HEK293 (cell line): ENCODE measurements at regions not wholly inside any gene's neighbourhood (a gene's known extent, or its start where the extent isn't known, plus 50 kb on each side); places are given as distances from the start of the nearest gene placed in this dataset.

Source experiments
- CTCF ChIA-PET: fragments of 350-600 bp; formaldehyde crosslinking; extraction: SDS; loops from one replicate; lab custom pipeline; 2021; ENCODE audit warnings: antibody characterized with exemption; lab: Yijun Ruan, JAX
- POLR2A ChIA-PET: fragments of 300-600 bp; formaldehyde crosslinking; extraction: SDS; loops from one replicate; lab custom pipeline; 2020; ENCODE audit warnings: antibody characterized with exemption, inconsistent platforms; lab: Yijun Ruan, JAX
- H3K27ac ChIP-seq: fragments of 200-500 bp; sonication (Bioruptor generic); 2 replicates; pipeline ENCODE4 v1.5.1; 2014; ENCODE audit warnings: low read depth, low read length, control low read depth, inconsistent platforms; ENCODE audit errors: extremely low read depth
- H3K36me3 ChIP-seq, 2 experiments: fragments of 200-500 bp in 1 of 2; sonication (Bioruptor generic) in 1 of 2; 1 replicate in 1 of 2; 2 replicates in 1 of 2; pipeline ENCODE4 v1.5.1; 2014 to 2017; ENCODE audit warnings: inconsistent platforms in 2 of 2, low read length in 2 of 2; ENCODE audit not compliant: control insufficient read depth in 2 of 2, insufficient read depth in 1 of 2
- H3K4me1 ChIP-seq: fragments of 200-500 bp; sonication (Bioruptor generic); 2 replicates; pipeline ENCODE4 v1.5.1; 2014; ENCODE audit warnings: mild to moderate bottlenecking, low read length, inconsistent platforms; ENCODE audit not compliant: control insufficient read depth, insufficient read depth
- H3K4me3 ChIP-seq: 2 replicates; pipeline ENCODE4 v1.5.1; 2011; ENCODE audit warnings: low read depth, mild to moderate bottlenecking, control low read depth, low read length, moderate library complexity
- H3K9me3 ChIP-seq: fragments of 200-500 bp; sonication (Bioruptor generic); 2 replicates; pipeline ENCODE4 v1.5.1; 2014; ENCODE audit warnings: low read depth, low read length, inconsistent platforms; ENCODE audit not compliant: control insufficient read depth, insufficient read depth
- HOXD13 ChIP-seq: sonication (generic); formaldehyde crosslinking; IDR thresholded peaks from 2 replicates; pipeline ENCODE4 v1.8.0; 2022; ENCODE audit warnings: missing genetic modification reagents, borderline replicate concordance
- KLF1 ChIP-seq: fragments of 450-650 bp; formaldehyde crosslinking; IDR thresholded peaks from 2 replicates; pipeline ENCODE4 v1.5.1; 2016; ENCODE audit warnings: missing biosample characterization, missing genetic modification characterization
- MYNN ChIP-seq: fragments of 450-650 bp; formaldehyde crosslinking; IDR thresholded peaks from 2 replicates; pipeline ENCODE4 v1.5.1; 2016; ENCODE audit warnings: missing biosample characterization, missing genetic modification characterization, borderline replicate concordance
- PRDM1 ChIP-seq: fragments of 450-650 bp; formaldehyde crosslinking; IDR thresholded peaks from 2 replicates; pipeline ENCODE4; 2016; ENCODE audit warnings: missing biosample characterization, missing genetic modification characterization
- SCRT1 ChIP-seq: fragments of 450-650 bp; formaldehyde crosslinking; IDR thresholded peaks from 2 replicates; pipeline ENCODE4 v1.5.1; 2016; ENCODE audit warnings: missing biosample characterization, missing genetic modification characterization, borderline replicate concordance
- ZBTB17 ChIP-seq: fragments of 450-650 bp; formaldehyde crosslinking; IDR thresholded peaks from 2 replicates; pipeline ENCODE4 v1.5.1; 2016; ENCODE audit warnings: missing biosample characterization, missing genetic modification characterization
- ZNF138 ChIP-seq: fragments of 450-650 bp; formaldehyde crosslinking; IDR thresholded peaks from 2 replicates; pipeline ENCODE4 v1.5.1; 2016; ENCODE audit warnings: missing biosample characterization, missing genetic modification characterization, borderline replicate concordance
- ZNF202 ChIP-seq: fragments of 450-650 bp; formaldehyde crosslinking; IDR thresholded peaks from 2 replicates; pipeline ENCODE4 v1.5.1; 2016; ENCODE audit warnings: missing biosample characterization, missing genetic modification characterization, borderline replicate concordance
- ZNF548 ChIP-seq: fragments of 450-650 bp; formaldehyde crosslinking; IDR thresholded peaks from 2 replicates; pipeline ENCODE4 v1.5.1; 2016; ENCODE audit warnings: missing biosample characterization, missing genetic modification characterization
- ZNF558 ChIP-seq: fragments of 450-650 bp; formaldehyde crosslinking; IDR thresholded peaks from 2 replicates; pipeline ENCODE4 v1.5.1; 2016; ENCODE audit warnings: missing biosample characterization, missing genetic modification characterization
- ZNF660 ChIP-seq: fragments of 450-650 bp; IDR thresholded peaks from 2 replicates; pipeline ENCODE4 v1.5.1; 2018; ENCODE audit warnings: missing biosample characterization, mild to moderate bottlenecking, missing genetic modification characterization
- ZNF792 ChIP-seq: fragments of 450-650 bp; formaldehyde crosslinking; IDR thresholded peaks from 2 replicates; pipeline ENCODE4 v1.5.1; 2016; ENCODE audit warnings: missing biosample characterization, missing genetic modification characterization
- ZSCAN16 ChIP-seq: fragments of 450-650 bp; formaldehyde crosslinking; IDR thresholded peaks from 2 replicates; pipeline ENCODE4 v1.5.1; 2016; ENCODE audit warnings: missing biosample characterization, missing genetic modification characterization
- TF ChIP-seq, protein P1 (sequence below): fragments of 450-650 bp; formaldehyde crosslinking; IDR thresholded peaks from 2 replicates; pipeline ENCODE4 v1.5.1; 2016; ENCODE audit warnings: missing biosample characterization, missing genetic modification characterization
- TF ChIP-seq, protein P2 (sequence below): fragments of 450-650 bp; formaldehyde crosslinking; IDR thresholded peaks from 2 replicates; pipeline ENCODE4 v1.5.1; 2016; ENCODE audit warnings: missing biosample characterization, missing genetic modification characterization
- TF ChIP-seq, protein P3 (sequence below): fragments of 450-650 bp; formaldehyde crosslinking; IDR thresholded peaks from 2 replicates; pipeline ENCODE4 v1.5.1; 2017; ENCODE audit warnings: missing biosample characterization, missing genetic modification characterization
- TF ChIP-seq, protein P4 (sequence below): fragments of 450-650 bp; formaldehyde crosslinking; IDR thresholded peaks from 2 replicates; pipeline ENCODE4 v1.5.1; 2017; ENCODE audit warnings: missing biosample characterization, missing genetic modification characterization
- TF ChIP-seq, protein P5 (sequence below): fragments of 450-650 bp; formaldehyde crosslinking; IDR thresholded peaks from 2 replicates; pipeline ENCODE4 v1.5.1; 2016; ENCODE audit warnings: missing biosample characterization, missing genetic modification characterization
- TF ChIP-seq, protein P6 (sequence below): fragments of 450-650 bp; formaldehyde crosslinking; optimal IDR thresholded peaks from 2 replicates; pipeline ENCODE3; 2016; ENCODE audit warnings: missing biosample characterization, mild to moderate bottlenecking, missing genetic modification characterization

DNA sequence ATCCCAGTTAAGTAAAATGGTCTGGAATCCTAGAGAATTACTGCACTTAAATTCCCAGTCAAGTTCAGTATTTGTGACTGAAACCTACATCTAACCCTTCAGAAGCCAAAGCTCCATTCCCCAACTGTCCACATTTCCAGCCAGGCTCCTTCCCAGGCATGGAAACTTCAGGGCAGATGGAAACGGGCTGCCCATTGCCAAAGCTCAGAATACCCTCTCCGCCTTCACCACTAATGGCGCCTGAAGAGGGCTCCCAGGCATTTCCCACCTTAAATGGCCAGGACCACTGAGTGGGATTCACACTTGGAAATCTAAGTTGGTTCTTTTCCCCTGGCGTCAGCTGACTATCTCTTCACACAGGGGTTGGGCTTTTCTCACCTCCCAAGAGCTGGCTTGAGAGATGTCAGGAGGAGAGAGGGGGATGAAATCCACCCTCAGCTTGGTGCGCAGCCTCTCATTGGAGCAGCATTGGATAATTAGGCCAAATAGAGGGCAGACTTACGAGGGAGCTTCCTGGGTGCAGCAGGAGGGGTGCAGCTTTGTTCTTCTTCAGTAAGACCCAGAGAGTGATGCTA lies 82.9 kb downstream of the ANKRD60 start (continued):
- TF ChIP-seq, protein P1, sequence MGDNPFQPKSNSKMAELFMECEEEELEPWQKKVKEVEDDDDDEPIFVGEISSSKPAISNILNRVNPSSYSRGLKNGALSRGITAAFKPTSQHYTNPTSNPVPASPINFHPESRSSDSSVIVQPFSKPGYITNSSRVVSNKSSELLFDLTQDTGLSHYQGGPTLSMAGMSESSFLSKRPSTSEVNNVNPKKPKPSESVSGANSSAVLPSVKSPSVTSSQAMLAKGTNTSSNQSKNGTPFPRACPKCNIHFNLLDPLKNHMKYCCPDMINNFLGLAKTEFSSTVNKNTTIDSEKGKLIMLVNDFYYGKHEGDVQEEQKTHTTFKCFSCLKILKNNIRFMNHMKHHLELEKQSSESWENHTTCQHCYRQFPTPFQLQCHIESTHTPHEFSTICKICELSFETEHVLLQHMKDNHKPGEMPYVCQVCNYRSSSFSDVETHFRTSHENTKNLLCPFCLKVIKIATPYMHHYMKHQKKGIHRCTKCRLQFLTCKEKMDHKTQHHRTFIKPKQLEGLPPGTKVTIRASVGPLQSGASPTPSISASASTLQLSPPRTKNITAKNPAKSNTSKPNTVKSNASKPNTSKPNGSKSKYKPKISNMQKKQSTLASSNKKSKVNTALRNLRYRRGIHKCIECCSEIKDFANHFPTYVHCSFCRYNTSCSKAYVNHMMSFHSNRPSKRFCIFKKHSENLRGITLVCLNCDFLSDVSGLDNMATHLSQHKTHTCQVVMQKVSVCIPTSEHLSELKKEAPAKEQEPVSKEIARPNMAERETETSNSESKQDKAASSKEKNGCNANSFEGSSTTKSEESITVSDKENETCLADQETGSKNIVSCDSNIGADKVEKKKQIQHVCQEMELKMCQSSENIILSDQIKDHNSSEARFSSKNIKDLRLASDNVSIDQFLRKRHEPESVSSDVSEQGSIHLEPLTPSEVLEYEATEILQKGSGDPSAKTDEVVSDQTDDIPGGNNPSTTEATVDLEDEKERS (tag by site-specific recombination) = no peak
- TF ChIP-seq, protein P2, sequence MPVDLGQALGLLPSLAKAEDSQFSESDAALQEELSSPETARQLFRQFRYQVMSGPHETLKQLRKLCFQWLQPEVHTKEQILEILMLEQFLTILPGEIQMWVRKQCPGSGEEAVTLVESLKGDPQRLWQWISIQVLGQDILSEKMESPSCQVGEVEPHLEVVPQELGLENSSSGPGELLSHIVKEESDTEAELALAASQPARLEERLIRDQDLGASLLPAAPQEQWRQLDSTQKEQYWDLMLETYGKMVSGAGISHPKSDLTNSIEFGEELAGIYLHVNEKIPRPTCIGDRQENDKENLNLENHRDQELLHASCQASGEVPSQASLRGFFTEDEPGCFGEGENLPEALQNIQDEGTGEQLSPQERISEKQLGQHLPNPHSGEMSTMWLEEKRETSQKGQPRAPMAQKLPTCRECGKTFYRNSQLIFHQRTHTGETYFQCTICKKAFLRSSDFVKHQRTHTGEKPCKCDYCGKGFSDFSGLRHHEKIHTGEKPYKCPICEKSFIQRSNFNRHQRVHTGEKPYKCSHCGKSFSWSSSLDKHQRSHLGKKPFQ (tag by site-specific recombination) = no peak
- TF ChIP-seq ZNF792 (tag by site-specific recombination) (no peak), KLF1 (tag by site-specific recombination) (no peak), ZSCAN16 (tag by site-specific recombination) (no peak)

DNA sequence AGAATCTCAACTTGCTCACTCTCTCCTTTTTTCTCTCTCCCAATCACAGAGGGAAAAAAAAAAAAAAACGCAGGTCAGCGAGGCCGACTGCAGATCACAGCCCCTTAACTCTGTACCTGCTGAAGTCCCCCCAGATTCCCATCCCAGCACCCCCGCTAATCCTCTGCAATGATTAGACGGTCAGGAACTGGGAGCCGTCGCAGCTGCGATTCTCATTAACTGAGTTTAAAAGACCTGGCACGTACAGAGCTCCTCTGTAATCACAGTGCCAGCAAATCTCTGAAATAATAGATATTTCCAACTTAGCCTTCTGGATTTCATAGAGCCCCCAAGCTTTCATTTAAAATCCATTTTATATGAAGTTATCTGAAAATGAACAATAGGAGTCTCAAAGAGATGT lies 84.4 kb downstream of the ANKRD60 start:
- no peaks in the 10 kb centered on the region for H3K36me3 ChIP-seq
- no peaks in the 10 kb centered on the region for H3K4me1 ChIP-seq
- POLR2A ChIA-PET = interaction anchor here (0.5 kb wide), 1 partner anchor 15 kb away, joined by 4 read pairs; no protein-coding TSS in a partner anchor
- CTCF ChIA-PET = interaction anchor here (1.1 to 1.2 kb wide), 2 partner anchors 9 to 11 kb away, joined by 3 to 4 read pairs; no protein-coding TSS in a partner anchor
- no peak overlapping the region for H3K27ac ChIP-seq
- TF ChIP-seq, protein P3, sequence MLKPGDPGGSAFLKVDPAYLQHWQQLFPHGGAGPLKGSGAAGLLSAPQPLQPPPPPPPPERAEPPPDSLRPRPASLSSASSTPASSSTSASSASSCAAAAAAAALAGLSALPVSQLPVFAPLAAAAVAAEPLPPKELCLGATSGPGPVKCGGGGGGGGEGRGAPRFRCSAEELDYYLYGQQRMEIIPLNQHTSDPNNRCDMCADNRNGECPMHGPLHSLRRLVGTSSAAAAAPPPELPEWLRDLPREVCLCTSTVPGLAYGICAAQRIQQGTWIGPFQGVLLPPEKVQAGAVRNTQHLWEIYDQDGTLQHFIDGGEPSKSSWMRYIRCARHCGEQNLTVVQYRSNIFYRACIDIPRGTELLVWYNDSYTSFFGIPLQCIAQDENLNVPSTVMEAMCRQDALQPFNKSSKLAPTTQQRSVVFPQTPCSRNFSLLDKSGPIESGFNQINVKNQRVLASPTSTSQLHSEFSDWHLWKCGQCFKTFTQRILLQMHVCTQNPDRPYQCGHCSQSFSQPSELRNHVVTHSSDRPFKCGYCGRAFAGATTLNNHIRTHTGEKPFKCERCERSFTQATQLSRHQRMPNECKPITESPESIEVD (tag by site-specific recombination) = no peak
- no peaks in the 10 kb centered on the region for H3K9me3 ChIP-seq
- H3K4me3 ChIP-seq = no peak overlapping the region

DNA sequence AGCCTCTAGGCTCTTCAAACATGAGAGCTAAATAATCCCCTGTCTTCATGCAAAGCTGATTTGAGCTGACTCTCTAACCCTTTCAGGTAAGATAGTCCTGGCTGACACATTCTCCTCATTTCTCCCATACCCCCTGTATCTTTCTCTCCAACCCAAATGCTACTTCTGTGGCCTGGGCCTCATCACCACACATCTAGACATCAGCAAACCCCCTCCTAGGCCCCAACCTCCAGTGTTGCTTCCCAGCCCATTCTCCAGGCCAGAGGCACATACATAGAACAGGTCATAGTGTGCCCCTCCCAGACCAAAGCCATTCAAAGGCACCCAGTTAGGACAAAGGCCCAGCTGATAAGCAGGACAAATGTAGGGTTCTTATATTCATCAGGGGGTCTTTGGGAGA lies 84.9 kb downstream of the ANKRD60 start:
- ChIA-PET POLR2A (no interaction called here), CTCF (interaction anchor here (1.1 to 1.2 kb wide), 2 partner anchors 8 to 11 kb away, joined by 3 to 4 read pairs; no protein-coding TSS in a partner anchor)
- H3K27ac ChIP-seq = no peak overlapping the region
- no peaks in the 10 kb centered on the region for H3K9me3 ChIP-seq
- H3K4me3 ChIP-seq = no peak overlapping the region
- H3K4me1 ChIP-seq = no peaks in the 10 kb centered on the region
- no peaks in the 10 kb centered on the region for H3K36me3 ChIP-seq
- TF ChIP-seq, protein P4, sequence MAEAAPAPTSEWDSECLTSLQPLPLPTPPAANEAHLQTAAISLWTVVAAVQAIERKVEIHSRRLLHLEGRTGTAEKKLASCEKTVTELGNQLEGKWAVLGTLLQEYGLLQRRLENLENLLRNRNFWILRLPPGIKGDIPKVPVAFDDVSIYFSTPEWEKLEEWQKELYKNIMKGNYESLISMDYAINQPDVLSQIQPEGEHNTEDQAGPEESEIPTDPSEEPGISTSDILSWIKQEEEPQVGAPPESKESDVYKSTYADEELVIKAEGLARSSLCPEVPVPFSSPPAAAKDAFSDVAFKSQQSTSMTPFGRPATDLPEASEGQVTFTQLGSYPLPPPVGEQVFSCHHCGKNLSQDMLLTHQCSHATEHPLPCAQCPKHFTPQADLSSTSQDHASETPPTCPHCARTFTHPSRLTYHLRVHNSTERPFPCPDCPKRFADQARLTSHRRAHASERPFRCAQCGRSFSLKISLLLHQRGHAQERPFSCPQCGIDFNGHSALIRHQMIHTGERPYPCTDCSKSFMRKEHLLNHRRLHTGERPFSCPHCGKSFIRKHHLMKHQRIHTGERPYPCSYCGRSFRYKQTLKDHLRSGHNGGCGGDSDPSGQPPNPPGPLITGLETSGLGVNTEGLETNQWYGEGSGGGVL (tag by site-specific recombination) = no peak
- no peak for TF ChIP-seq ZNF660
- TF ChIP-seq ZNF548 = no peak
- no peak for TF ChIP-seq MYNN (tag by site-specific recombination)
- TF ChIP-seq PRDM1 (tag by site-specific recombination) = no peak
- TF ChIP-seq SCRT1 (tag by site-specific recombination) = no peak
- no peak for TF ChIP-seq HOXD13
- TF ChIP-seq ZNF138 (tag by site-specific recombination) = no peak
- no peak for TF ChIP-seq ZNF202 (tag by site-specific recombination)
- TF ChIP-seq ZBTB17 (tag by site-specific recombination) = no peak
- no peak for TF ChIP-seq ZNF558
- TF ChIP-seq, protein P5, sequence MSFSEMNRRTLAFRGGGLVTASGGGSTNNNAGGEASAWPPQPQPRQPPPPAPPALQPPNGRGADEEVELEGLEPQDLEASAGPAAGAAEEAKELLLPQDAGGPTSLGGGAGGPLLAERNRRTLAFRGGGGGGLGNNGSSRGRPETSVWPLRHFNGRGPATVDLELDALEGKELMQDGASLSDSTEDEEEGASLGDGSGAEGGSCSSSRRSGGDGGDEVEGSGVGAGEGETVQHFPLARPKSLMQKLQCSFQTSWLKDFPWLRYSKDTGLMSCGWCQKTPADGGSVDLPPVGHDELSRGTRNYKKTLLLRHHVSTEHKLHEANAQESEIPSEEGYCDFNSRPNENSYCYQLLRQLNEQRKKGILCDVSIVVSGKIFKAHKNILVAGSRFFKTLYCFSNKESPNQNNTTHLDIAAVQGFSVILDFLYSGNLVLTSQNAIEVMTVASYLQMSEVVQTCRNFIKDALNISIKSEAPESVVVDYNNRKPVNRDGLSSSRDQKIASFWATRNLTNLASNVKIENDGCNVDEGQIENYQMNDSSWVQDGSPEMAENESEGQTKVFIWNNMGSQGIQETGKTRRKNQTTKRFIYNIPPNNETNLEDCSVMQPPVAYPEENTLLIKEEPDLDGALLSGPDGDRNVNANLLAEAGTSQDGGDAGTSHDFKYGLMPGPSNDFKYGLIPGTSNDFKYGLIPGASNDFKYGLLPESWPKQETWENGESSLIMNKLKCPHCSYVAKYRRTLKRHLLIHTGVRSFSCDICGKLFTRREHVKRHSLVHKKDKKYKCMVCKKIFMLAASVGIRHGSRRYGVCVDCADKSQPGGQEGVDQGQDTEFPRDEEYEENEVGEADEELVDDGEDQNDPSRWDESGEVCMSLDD (tag by site-specific recombination) = no peak
- TF ChIP-seq, protein P6, sequence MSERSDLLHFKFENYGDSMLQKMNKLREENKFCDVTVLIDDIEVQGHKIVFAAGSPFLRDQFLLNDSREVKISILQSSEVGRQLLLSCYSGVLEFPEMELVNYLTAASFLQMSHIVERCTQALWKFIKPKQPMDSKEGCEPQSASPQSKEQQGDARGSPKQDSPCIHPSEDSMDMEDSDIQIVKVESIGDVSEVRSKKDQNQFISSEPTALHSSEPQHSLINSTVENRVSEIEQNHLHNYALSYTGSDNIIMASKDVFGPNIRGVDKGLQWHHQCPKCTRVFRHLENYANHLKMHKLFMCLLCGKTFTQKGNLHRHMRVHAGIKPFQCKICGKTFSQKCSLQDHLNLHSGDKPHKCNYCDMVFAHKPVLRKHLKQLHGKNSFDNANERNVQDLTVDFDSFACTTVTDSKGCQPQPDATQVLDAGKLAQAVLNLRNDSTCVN (tag by site-specific recombination) = no peak
